ENCODE measurements at regions not wholly inside any gene's neighbourhood (a gene's known extent, or its start where the extent isn't known, plus 50 kb on each side); places are given as distances from the start of the nearest gene placed in this dataset.
"Not testable (repeated sequence)": the region's sequence is repeated elsewhere in the genome, so short reads cannot be mapped to it uniquely, and the experiment has no call there.

DNA sequence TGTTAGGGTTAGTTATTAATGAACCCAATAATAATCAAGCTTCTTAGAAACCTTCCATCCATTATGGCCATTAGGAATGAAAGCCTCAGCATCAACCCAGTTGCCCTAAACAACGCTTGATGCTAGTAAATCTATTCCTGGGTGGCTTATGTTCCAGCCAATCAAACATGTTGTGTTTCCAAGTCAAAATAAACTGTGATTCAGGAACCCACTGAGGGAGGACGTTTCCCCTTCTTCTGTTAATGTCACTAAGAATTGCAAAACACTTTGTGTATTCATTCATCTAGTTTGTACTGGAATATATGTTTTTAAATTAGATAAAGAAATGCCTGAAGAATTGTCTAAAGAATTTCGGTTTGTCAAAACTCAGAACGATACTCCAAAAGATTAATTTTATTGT, 142.5 kb upstream of the MSX2 start:
- Mint-ChIP-seq H3K4me1 (ENCODE audit: low read depth in 2 of 2) (no peaks in the 10 kb centered on the region), H3K4me3 (no peak overlapping the region), H3K9me3 (peaks cover 0 to 4% of the 10 kb centered on the region in 2 donors), H3K36me3 (ENCODE audit: insufficient read depth) (no peaks in the 10 kb centered on the region), H3K27me3 (no peaks in the 10 kb centered on the region), H3K27ac (no peak overlapping the region)
- DNase-seq (no peak), ATAC-seq (replicated peaks) (no peak)

DNA sequence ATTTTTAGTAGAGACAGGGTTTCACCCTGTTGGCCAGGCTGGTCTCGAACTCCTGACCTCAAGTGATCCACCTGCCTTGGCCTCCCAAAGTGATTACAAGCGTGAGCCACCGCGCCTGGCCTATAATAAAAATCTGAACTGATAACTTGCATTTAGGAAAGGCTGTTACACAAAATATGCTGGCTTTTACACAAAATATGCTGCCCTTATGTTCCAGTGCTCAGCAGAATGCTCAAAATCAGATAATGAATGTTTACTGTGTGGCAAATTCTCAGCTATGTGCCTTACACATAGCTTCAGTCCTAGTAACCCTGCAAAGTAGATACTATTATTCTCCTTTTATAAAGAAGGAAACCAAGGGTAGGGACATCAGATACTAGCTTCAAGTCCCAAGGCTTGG, 141.3 kb upstream of the MSX2 start:
- no peak for DNase-seq
- Mint-ChIP-seq H3K36me3 (ENCODE audit: insufficient read depth) (no peaks in the 10 kb centered on the region), H3K27me3 (no peaks in the 10 kb centered on the region), H3K9me3 (peaks cover 0 to 4% of the 10 kb centered on the region in 2 donors), H3K4me1 (ENCODE audit: low read depth in 2 of 2) (no peaks in the 10 kb centered on the region), H3K4me3 (no peak overlapping the region), H3K27ac (no peak overlapping the region)
- no peak for ATAC-seq (replicated peaks)

DNA sequence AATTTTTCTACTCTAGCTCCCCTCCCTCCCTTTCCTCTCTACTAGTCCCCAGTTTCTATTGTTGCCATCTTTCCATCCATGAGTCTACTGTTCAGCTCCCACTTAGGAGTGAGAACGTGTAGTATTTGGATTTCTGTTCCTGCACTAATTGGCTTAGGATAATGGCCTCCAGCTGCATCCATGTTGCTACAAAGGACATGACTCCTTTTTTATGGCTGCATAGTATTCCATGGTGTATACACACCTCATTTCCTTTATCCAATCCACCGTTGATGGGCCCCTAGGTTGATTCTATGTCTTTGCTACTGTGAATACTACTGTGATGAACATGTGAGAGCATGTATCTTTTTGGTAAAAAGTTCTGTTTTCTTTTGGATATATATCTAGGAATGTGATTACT, 138.9 kb upstream of the MSX2 start:
- ATAC-seq (replicated peaks) = no peak
- Mint-ChIP-seq H3K4me3 (no peak overlapping the region), H3K9me3 (peaks cover 0 to 6% of the 10 kb centered on the region in 2 donors), H3K4me1 (ENCODE audit: low read depth in 2 of 2) (no peaks in the 10 kb centered on the region), H3K27me3 (no peaks in the 10 kb centered on the region), H3K36me3 (ENCODE audit: insufficient read depth) (no peaks in the 10 kb centered on the region), H3K27ac (no peak overlapping the region)
- no peak for DNase-seq

DNA sequence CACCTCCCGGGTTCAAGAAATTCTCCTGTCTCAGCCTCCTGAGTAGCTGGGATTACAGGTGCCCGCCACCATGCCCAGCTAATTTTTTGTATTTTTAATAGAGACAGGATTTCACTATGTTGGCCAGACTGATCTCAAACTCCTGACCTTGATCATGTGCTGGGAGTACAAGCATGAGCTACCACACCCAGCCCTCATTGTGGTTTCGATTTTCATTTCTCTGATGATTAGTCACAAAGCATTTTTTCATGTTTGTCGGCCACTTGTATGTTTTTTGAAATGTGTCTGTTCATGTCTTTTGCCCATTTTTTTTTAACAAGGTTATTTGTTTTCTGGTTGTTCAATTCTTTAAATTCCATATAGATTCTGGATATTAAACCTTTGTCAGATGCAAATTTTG, 138.2 kb upstream of the MSX2 start:
- H3K9me3 Mint-ChIP-seq; H3K36me3 Mint-ChIP-seq (ENCODE audit: insufficient read depth); H3K4me3 Mint-ChIP-seq; H3K27me3 Mint-ChIP-seq; DNase-seq; H3K27ac Mint-ChIP-seq; H3K4me1 Mint-ChIP-seq (ENCODE audit: low read depth in 2 of 2); ATAC-seq (replicated peaks): not testable (repeated sequence)

DNA sequence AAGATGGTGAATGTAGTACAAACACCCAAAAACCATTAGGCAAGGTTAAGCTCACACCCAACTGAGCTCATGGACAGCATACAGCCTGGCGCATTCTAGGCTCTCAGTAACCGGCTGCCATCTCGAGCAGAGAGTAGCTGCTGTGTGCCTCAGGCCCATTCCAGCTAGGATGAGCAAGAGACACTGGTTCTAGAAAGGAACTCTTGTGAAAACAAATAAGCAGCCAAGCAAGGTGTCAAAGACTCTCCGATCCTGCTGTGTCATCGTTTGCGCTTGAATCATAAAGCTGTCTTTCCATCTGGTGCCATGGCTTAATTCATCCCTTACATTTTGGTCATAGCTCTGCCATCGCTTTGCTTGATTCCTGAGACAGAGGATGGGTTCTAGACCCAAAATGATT, 135.4 kb upstream of the MSX2 start:
- Mint-ChIP-seq H3K27me3 (no peaks in the 10 kb centered on the region), H3K36me3 (ENCODE audit: insufficient read depth) (no peaks in the 10 kb centered on the region)
- no peak for ATAC-seq (replicated peaks)

DNA sequence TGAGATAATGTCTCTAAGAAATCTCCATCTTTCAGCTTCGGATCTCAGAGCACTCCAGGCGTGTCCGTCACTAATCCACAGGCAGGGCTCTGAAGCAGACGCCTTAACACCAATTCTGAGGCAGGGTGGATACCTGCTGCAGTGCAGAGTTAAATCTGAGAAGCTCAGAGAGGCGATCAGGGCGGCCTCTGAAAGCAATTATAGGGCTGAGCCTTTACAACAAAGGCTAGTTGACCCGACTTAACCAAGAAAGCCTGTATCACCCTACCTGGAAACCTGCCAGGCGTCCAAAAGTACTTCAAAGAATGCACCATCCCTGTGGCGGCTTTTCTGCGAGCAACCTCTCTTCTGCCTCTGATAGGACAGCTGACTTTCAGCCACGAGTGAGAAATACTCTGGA, 134.8 kb upstream of the MSX2 start:
- DNase-seq (no peak), ATAC-seq (replicated peaks) (no peak)
- no peak overlapping the region for H3K4me3 Mint-ChIP-seq
- H3K27me3 Mint-ChIP-seq = no peaks in the 10 kb centered on the region
- H3K36me3 Mint-ChIP-seq (ENCODE audit: insufficient read depth) = no peaks in the 10 kb centered on the region
- no peak overlapping the region for H3K27ac Mint-ChIP-seq
- no peaks in the 10 kb centered on the region for H3K4me1 Mint-ChIP-seq (ENCODE audit: low read depth in 2 of 2)
- H3K9me3 Mint-ChIP-seq = peaks cover 6% of the 10 kb centered on the region in 2 donors

More for the DNA sequence above, 135.4 kb upstream of the MSX2 start:
- DNase-seq = no peak
- Mint-ChIP-seq H3K27ac (no peak overlapping the region), H3K4me1 (ENCODE audit: low read depth in 2 of 2) (no peaks in the 10 kb centered on the region), H3K4me3 (no peak overlapping the region), H3K9me3 (peaks cover 2 to 6% of the 10 kb centered on the region in 2 donors)

DNA sequence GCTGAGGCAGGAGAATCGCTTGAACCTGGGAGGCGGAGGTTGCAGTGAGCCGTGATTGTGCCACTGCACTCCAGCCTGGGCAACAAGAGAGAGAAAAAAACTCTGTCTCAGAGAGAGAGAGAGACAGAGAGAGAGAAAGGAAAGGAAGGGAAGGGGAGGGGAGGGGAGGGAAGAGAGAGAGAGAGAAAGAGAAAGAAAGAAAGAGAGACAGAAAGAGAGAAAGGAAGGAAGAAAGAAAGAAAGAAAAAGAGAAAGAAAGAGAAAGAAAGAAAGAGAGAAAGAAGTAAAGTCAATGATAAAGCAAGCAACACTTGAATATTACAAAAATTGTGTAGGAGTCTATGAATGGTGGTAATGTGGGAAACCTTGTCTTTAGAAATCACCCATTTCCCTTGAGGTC, 133.6 kb upstream of the MSX2 start:
- DNase-seq = no peak
- H3K36me3 Mint-ChIP-seq (ENCODE audit: insufficient read depth) = no peaks in the 10 kb centered on the region
- H3K4me3 Mint-ChIP-seq = no peak overlapping the region
- H3K27ac Mint-ChIP-seq = no peak overlapping the region
- peaks cover 6% of the 10 kb centered on the region in 2 donors for H3K9me3 Mint-ChIP-seq
- H3K4me1 Mint-ChIP-seq (ENCODE audit: low read depth in 2 of 2) = no peaks in the 10 kb centered on the region
- no peaks in the 10 kb centered on the region for H3K27me3 Mint-ChIP-seq
- no peak for ATAC-seq (replicated peaks)

DNA sequence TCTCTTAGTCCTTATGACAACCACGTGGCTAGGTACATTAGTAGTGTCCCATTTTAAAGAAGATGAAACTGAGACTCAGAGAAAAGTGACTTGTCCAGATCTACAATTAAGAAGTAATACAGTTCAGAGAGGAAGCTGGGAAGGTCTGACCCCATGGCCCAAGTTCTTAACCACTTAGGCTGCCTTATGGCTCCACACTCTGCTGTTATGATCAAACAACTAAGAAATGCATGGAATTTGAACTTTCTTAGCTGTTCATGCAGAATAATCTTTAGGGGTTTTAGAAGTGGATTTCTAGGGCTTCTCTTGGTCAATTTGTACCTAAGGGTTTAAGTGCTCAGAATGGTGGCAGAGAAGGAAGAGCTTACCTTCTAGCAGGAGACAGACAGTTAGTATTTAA, 128.0 kb upstream of the MSX2 start:
- DNase-seq (no peak), ATAC-seq (replicated peaks) (no peak)
- no peak overlapping the region for H3K27ac Mint-ChIP-seq
- no peaks in the 10 kb centered on the region for H3K36me3 Mint-ChIP-seq (ENCODE audit: insufficient read depth)
- H3K9me3 Mint-ChIP-seq = peaks cover 5 to 6% of the 10 kb centered on the region in 2 donors
- H3K4me3 Mint-ChIP-seq = no peak overlapping the region
- no peaks in the 10 kb centered on the region for H3K4me1 Mint-ChIP-seq (ENCODE audit: low read depth in 2 of 2)
- no peaks in the 10 kb centered on the region for H3K27me3 Mint-ChIP-seq

DNA sequence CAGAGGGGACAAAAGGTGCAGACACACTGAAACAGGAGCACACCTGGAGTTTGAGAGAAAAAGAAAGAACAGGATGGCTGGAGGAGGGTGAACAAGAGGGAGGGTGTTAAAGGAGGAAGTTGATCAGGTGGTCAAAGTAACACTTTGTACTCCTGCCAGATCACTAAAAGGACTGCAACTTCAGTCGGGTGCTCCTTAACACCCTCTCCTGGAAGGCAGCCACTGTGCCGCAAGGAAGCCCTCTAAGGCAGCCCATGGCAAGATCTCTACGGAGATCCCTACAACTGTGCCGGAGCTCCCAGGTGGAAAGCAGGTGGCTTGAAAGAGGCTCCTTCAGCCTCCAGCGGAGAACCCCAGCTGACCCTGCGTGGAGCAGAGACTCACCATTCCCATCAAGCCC, 124.4 kb upstream of the MSX2 start:
- Mint-ChIP-seq H3K27me3 (no peaks in the 10 kb centered on the region), H3K27ac (no peak overlapping the region), H3K9me3 (no peaks in the 10 kb centered on the region), H3K4me3 (no peak overlapping the region), H3K4me1 (ENCODE audit: low read depth in 2 of 2) (no peaks in the 10 kb centered on the region), H3K36me3 (ENCODE audit: insufficient read depth) (no peaks in the 10 kb centered on the region)
- DNase-seq (no peak), ATAC-seq (replicated peaks) (no peak)

DNA sequence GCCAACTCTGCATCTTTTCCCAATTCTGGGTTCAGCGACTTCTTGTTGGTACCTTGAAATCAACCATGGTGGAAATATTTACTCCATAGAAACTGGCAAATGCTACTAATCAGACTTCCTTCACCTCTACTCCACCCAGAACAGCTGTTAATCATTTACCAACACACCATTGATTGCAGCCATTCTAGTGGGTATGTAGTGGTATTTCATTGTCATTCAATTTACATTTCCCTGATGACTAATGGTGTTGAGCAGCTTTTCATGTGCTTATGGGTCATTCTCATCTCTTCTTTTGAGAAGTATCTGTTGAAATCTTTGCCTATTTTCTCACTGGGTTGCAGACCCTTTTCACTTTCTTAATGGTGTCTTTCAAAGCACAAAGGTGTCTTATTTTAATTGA, 122.4 kb upstream of the MSX2 start:
- no peak for DNase-seq
- H3K27ac Mint-ChIP-seq = no peak overlapping the region
- H3K36me3 Mint-ChIP-seq (ENCODE audit: insufficient read depth) = no peaks in the 10 kb centered on the region
- H3K27me3 Mint-ChIP-seq = no peaks in the 10 kb centered on the region
- no peak for ATAC-seq (replicated peaks)
- H3K4me3 Mint-ChIP-seq = no peak overlapping the region
- peaks cover 2 to 6% of the 10 kb centered on the region in 2 donors for H3K9me3 Mint-ChIP-seq
- H3K4me1 Mint-ChIP-seq (ENCODE audit: low read depth in 2 of 2) = no peaks in the 10 kb centered on the region

DNA sequence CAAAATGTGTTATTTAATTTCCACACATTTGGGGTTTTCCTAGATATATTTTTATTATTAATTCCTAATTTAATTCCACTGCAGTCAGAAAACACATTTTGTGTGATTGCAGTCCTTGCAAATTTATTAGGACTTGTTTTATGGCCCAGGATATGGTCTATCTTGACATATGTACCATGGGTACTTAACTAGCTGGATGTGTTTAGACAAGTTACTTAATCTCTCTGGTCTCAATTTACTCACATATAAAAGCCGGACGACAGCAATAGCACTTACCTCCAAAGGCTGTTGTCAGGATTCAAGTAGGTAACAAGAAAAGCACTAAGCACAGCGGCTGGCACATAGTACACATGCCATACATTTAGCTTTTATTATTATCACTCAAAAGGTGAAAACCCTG, 118.2 kb upstream of the MSX2 start:
- no peak overlapping the region for H3K27ac Mint-ChIP-seq
- peaks cover 2 to 11% of the 10 kb centered on the region in 2 donors for H3K9me3 Mint-ChIP-seq
- DNase-seq (no peak), ATAC-seq (replicated peaks) (no peak)
- no peaks in the 10 kb centered on the region for H3K36me3 Mint-ChIP-seq (ENCODE audit: insufficient read depth)
- H3K4me3 Mint-ChIP-seq = no peak overlapping the region
- no peaks in the 10 kb centered on the region for H3K4me1 Mint-ChIP-seq (ENCODE audit: low read depth in 2 of 2)
- no peaks in the 10 kb centered on the region for H3K27me3 Mint-ChIP-seq

DNA sequence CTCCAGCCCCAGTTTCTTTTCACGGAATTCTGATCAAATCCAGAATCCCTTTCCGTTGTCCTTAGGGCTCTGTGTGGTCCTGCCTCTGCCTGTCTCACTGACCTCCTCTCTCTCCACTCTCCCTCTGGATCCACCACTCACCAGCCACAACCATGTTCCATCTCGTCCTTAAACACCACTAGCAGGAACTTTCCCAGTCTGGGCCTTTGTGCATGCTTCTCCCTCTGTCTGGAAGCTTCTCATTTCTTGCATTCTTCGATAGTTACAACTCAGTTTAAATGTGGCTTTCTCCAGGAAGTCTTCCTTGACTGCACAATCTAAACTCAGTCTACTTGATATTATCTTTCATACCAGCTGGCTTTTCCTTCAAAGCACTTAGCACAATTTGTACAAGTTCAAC, 117.7 kb upstream of the MSX2 start:
- DNase-seq (no peak), ATAC-seq (replicated peaks) (no peak)
- Mint-ChIP-seq H3K36me3 (ENCODE audit: insufficient read depth) (no peaks in the 10 kb centered on the region), H3K4me1 (ENCODE audit: low read depth in 2 of 2) (no peaks in the 10 kb centered on the region), H3K4me3 (no peak overlapping the region), H3K27ac (no peak overlapping the region), H3K9me3 (peaks cover 4 to 11% of the 10 kb centered on the region in 2 donors), H3K27me3 (no peaks in the 10 kb centered on the region)

DNA sequence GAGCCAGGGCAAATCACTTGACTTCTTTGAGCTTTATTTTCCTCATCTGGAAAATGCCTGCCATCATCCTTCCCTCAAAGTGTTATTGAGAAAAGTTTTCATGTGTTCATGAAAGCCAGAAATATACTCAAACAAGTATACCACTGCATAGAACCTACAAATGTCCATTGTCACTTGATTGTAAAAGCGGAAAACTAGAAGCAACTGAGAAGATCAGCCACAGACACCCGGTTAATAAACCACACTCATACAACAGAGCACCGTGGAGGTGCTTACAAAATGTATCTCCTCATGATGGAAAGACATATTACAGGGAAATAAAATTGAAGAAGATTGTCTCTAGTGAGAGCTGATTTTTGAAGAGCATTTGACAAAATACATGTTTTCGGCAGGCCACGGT, 117.2 kb upstream of the MSX2 start:
- DNase-seq (no peak), ATAC-seq (replicated peaks) (no peak)
- no peaks in the 10 kb centered on the region for H3K36me3 Mint-ChIP-seq (ENCODE audit: insufficient read depth)
- no peak overlapping the region for H3K4me3 Mint-ChIP-seq
- H3K4me1 Mint-ChIP-seq (ENCODE audit: low read depth in 2 of 2) = no peaks in the 10 kb centered on the region
- no peaks in the 10 kb centered on the region for H3K27me3 Mint-ChIP-seq
- H3K27ac Mint-ChIP-seq = no peak overlapping the region
- peaks cover 4 to 11% of the 10 kb centered on the region in 2 donors for H3K9me3 Mint-ChIP-seq

DNA sequence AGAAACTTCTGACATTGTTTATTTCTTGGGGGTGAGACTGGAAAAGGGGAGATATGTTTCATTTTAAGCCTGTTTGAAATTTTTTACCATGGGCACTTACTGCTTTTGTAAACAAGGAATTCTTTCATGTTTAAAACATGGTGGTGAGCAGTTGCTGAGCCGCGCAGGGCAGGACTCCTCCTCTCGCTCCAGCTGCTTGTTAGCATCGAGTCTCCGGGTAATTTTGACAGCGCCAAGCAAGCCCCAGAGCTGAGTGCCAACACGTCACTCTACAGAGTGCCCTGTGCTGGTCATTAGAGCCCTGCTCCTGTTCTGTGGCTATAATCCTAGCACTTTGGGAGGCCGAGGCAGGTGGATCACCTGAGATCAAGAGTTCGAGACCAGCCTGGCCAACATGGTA, 116.5 kb upstream of the MSX2 start:
- Mint-ChIP-seq H3K27me3 (no peaks in the 10 kb centered on the region), H3K4me1 (ENCODE audit: low read depth in 2 of 2) (no peaks in the 10 kb centered on the region), H3K4me3 (no peak overlapping the region), H3K27ac (no peak overlapping the region), H3K36me3 (ENCODE audit: insufficient read depth) (no peaks in the 10 kb centered on the region), H3K9me3 (peaks cover 4 to 11% of the 10 kb centered on the region in 2 donors)
- ATAC-seq (replicated peaks) (no peak), DNase-seq (no peak)

DNA sequence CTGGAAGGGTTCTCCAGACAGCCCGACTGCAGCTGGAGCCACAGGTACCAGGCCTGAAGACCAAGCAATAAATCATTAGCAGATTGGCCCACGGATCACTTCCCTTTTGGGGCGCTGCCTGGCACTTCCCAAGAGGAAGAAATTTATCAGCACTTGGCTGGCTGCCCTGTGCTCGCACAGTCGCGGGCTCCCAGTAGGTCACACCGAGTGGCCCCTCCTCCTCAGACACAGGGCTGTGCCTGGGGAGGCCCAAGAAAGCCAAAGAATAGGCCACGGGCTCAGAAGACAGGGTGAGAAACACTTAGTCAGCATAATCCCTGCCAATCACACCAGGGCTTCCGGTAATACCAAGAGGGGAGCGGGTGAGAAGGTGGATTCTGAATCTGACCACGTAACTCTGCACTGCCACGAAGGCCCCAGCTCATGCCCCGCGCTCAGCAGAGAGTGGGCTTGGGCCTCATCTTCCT, 115.7 kb upstream of the MSX2 start:
- Mint-ChIP-seq H3K9me3 (peaks cover 6 to 11% of the 10 kb centered on the region in 2 donors), H3K27ac (no peak overlapping the region), H3K36me3 (ENCODE audit: insufficient read depth) (no peaks in the 10 kb centered on the region)

More for the DNA sequence above, 115.7 kb upstream of the MSX2 start:
- Mint-ChIP-seq H3K4me3 (no peak overlapping the region), H3K27me3 (no peaks in the 10 kb centered on the region), H3K4me1 (ENCODE audit: low read depth in 2 of 2) (no peaks in the 10 kb centered on the region)
- ATAC-seq (replicated peaks) = no peak
- DNase-seq = no peak
